Smooth muscle cell (in vitro differentiated cells): ENCODE measurements at regions not wholly inside any gene's neighbourhood (a gene's known extent, or its start where the extent isn't known, plus 50 kb on each side); places are given as distances from the start of the nearest gene placed in this dataset.
A peak's percentile ranks its signal among the peaks of the same experiment; 100 is the strongest.

Experiments
- DNase-seq: peaks from one replicate; lab custom pipeline; 2025; ENCODE audit not compliant: unreplicated experiment; lab: John Stamatoyannopoulos, UW
- H2AFZ ChIP-seq: fragments of 200-600 bp; sonication (generic); 2 replicates; pipeline ENCODE4 v1.6.0; 2016; ENCODE audit warnings: antibody characterized with exemption, low read depth, mild to moderate bottlenecking
- H3F3A ChIP-seq: fragments of 200-600 bp; sonication (generic); 2 replicates; pipeline ENCODE4 v1.6.0; 2017; ENCODE audit warnings: antibody characterized with exemption, low read depth
- H3K27ac ChIP-seq: fragments of 200-600 bp; sonication (generic); 2 replicates; pipeline ENCODE4 v1.5.1; 2016; ENCODE audit warnings: low read depth, mild to moderate bottlenecking
- H3K27me3 ChIP-seq: fragments of 200-600 bp; sonication (generic); 2 replicates; pipeline ENCODE4 v1.6.1; 2016; ENCODE audit warnings: low read depth, mild to moderate bottlenecking
- H3K36me3 ChIP-seq: fragments of 200-600 bp; sonication (generic); 2 replicates; pipeline ENCODE4 v1.5.1; 2016; ENCODE audit warnings: low read depth
- H3K4me1 ChIP-seq: fragments of 200-600 bp; sonication (generic); 2 replicates; pipeline ENCODE4 v1.5.1; 2016; ENCODE audit warnings: low read depth
- H3K4me2 ChIP-seq: fragments of 200-600 bp; sonication (generic); 2 replicates; pipeline ENCODE4 v1.6.0; 2016; ENCODE audit warnings: mild to moderate bottlenecking
- H3K4me3 ChIP-seq: fragments of 200-600 bp; sonication (generic); 2 replicates; pipeline ENCODE4 v1.5.1; 2016; ENCODE audit warnings: mild to moderate bottlenecking
- H3K79me2 ChIP-seq: fragments of 200-600 bp; sonication (generic); 2 replicates; pipeline ENCODE4 v1.6.0; 2016; ENCODE audit warnings: low read depth, mild to moderate bottlenecking
- H3K9ac ChIP-seq: fragments of 200-600 bp; sonication (generic); 2 replicates; pipeline ENCODE4 v1.6.0; 2016; ENCODE audit warnings: low read depth
- H3K9me3 ChIP-seq: fragments of 200-600 bp; sonication (generic); replicated peaks from 2 replicates; pipeline ENCODE4 v1.5.1; 2016; ENCODE audit warnings: low read depth
- H4K20me1 ChIP-seq: fragments of 200-600 bp; sonication (generic); 2 replicates; pipeline ENCODE4 v1.6.0; 2016; ENCODE audit warnings: low read depth
- WGBS: methylation state at CpG from one replicate; pipeline ENCODE4 v1.1.7; 2016; ENCODE audit warnings: low lambda C conversion rate; 5-methylcytosine and 5-hydroxymethylcytosine counted together
- TF ChIP-seq, protein P1 (sequence below): fragments of 200-600 bp; sonication (generic); IDR thresholded peaks from 2 replicates; pipeline ENCODE4 v1.5.1; 2017; ENCODE audit warnings: borderline replicate concordance, mild to moderate bottlenecking, antibody characterized with exemption; ENCODE audit not compliant: insufficient read depth, poor library complexity, severe bottlenecking

- Histone ChIP-seq H3K9me3 (no peaks in the 10 kb centered on the region), H3K36me3 (no peaks in the 10 kb centered on the region), H3K4me2 (peak overlapping the region; percentile 30), H2AFZ (no peak overlapping the region), H3K9ac (no peak overlapping the region), H3K27ac (peak overlapping the region; percentile 31), H3K79me2 (no peaks in the 10 kb centered on the region), H3F3A (peaks cover 16% of the 10 kb centered on the region), H4K20me1 (no peaks in the 10 kb centered on the region), H3K4me1 (peaks cover 13% of the 10 kb centered on the region), H3K27me3 (no peaks in the 10 kb centered on the region), H3K4me3 (no peak overlapping the region)
- TF ChIP-seq, protein P1, sequence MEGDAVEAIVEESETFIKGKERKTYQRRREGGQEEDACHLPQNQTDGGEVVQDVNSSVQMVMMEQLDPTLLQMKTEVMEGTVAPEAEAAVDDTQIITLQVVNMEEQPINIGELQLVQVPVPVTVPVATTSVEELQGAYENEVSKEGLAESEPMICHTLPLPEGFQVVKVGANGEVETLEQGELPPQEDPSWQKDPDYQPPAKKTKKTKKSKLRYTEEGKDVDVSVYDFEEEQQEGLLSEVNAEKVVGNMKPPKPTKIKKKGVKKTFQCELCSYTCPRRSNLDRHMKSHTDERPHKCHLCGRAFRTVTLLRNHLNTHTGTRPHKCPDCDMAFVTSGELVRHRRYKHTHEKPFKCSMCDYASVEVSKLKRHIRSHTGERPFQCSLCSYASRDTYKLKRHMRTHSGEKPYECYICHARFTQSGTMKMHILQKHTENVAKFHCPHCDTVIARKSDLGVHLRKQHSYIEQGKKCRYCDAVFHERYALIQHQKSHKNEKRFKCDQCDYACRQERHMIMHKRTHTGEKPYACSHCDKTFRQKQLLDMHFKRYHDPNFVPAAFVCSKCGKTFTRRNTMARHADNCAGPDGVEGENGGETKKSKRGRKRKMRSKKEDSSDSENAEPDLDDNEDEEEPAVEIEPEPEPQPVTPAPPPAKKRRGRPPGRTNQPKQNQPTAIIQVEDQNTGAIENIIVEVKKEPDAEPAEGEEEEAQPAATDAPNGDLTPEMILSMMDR = no peak
- 66% methylated on average over 3 of the region's 3 CpGs for WGBS
- no peak for DNase-seq
These were observed 276.6 kb upstream of the ZPLD1 start for GRCh38 chr3:102158080-102158740.

DNA sequence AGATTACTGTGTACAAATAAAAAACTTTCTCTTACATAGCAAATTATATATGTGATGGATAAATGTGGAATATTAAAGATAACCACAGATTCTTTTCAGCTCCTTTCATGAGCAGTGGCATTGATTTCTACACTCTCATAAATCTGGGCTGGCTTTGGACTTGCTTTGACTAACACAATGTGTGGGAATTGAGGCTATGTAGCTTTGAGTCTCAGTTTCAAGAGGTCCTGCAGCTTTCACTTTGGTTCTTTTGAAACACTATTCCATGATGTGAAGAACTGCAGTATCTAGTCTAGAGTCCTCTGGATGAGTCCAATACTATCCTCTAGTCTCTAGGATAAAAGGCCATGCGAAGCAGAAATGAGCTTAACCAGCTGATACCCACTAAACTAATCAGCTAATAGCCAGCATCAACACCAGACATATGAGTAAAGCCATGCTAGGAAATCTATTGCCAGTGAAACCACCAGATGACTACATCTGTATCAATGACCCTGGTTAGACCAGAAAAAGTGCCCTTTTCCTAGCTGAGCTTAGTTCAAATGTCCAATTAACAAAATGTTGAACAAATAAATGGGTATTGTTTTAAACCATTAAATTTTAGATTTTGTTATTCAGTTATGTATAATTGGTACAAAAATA is 274.9 kb upstream of the ZPLD1 start:
- H3K4me2 ChIP-seq = no peak overlapping the region
- DNase-seq = no peak
- peaks cover 22% of the 10 kb centered on the region for H3F3A ChIP-seq
- no peaks in the 10 kb centered on the region for H4K20me1 ChIP-seq
- H2AFZ ChIP-seq = no peak overlapping the region
- 47% methylated on average over 1 of the region's 1 CpG for WGBS
- no peaks in the 10 kb centered on the region for H3K79me2 ChIP-seq
- no peak overlapping the region for H3K9ac ChIP-seq
- H3K4me1 ChIP-seq = peaks cover 13% of the 10 kb centered on the region
- no peaks in the 10 kb centered on the region for H3K9me3 ChIP-seq
- peak overlapping the region; percentile 99 for H3K27ac ChIP-seq
- no peaks in the 10 kb centered on the region for H3K27me3 ChIP-seq
- no peak overlapping the region for H3K4me3 ChIP-seq
- TF ChIP-seq, protein P1 = no peak
- H3K36me3 ChIP-seq = no peaks in the 10 kb centered on the region

DNA sequence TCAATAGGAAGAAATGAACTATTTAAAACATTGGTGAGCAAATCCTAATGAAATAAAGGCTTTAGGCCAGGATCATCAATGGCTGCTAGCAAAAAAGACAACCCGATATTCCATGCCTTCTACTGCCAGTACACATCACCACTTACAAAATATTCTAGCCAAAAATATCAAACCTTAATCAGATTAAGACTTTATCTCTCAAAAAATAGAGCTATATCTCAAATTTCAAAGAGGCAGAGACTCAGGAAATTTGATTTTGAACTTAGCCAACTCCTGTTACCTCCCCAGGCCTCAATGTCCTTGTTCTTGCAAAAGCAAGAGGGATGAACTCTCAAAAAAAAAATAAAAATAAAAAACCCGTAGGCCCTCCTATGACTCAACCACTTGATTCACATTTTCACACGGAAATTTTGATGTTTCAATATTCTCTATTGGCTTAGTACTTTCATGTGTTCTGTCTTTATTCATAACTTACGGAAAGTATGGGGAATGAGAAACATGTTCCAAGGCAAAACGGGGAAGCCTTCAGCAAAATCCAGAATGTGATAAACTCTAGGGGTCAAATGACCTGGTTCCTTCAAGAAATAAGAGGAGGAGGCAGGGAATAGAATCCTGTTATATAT is 273.3 kb upstream of the ZPLD1 start:
- H4K20me1 ChIP-seq = no peaks in the 10 kb centered on the region
- peak overlapping the region; percentile 72 for H3K4me2 ChIP-seq
- no peak overlapping the region for H2AFZ ChIP-seq
- H3K4me3 ChIP-seq = no peak overlapping the region
- no peaks in the 10 kb centered on the region for H3K36me3 ChIP-seq
- no peaks in the 10 kb centered on the region for H3K79me2 ChIP-seq
- peaks cover 13% of the 10 kb centered on the region for H3K4me1 ChIP-seq
- H3F3A ChIP-seq = peaks cover 22% of the 10 kb centered on the region
- WGBS = 65% methylated on average over 5 of the region's 5 CpGs
- no peak overlapping the region for H3K9ac ChIP-seq
- H3K27me3 ChIP-seq = no peaks in the 10 kb centered on the region
- H3K9me3 ChIP-seq = no peaks in the 10 kb centered on the region
- no peak for DNase-seq
- TF ChIP-seq, protein P1 = no peak
- peak overlapping the region; percentile 99 for H3K27ac ChIP-seq
